HL-60/S4 treated with phorbol 12-myristate 13-acetate at 8.2 ng/mL for 4 days and 3 days (cell line): ENCODE measurements at regions not wholly inside any gene's neighbourhood (a gene's known extent, or its start where the extent isn't known, plus 50 kb on each side); places are given as distances from the start of the nearest gene placed in this dataset.

Source experiments
- in situ Hi-C: fragments of 300-500 bp; cut with MboI; formaldehyde crosslinking; loops from 2 replicates; pipeline ENCODE4 v1.15.0; 2022; ENCODE audit warnings: low sequenced_read_pairs

GRCh38 chr11:87384078-87384729, 346.5 kb downstream of the TMEM135 start:
- in situ Hi-C loops, result no loop called here

DNA sequence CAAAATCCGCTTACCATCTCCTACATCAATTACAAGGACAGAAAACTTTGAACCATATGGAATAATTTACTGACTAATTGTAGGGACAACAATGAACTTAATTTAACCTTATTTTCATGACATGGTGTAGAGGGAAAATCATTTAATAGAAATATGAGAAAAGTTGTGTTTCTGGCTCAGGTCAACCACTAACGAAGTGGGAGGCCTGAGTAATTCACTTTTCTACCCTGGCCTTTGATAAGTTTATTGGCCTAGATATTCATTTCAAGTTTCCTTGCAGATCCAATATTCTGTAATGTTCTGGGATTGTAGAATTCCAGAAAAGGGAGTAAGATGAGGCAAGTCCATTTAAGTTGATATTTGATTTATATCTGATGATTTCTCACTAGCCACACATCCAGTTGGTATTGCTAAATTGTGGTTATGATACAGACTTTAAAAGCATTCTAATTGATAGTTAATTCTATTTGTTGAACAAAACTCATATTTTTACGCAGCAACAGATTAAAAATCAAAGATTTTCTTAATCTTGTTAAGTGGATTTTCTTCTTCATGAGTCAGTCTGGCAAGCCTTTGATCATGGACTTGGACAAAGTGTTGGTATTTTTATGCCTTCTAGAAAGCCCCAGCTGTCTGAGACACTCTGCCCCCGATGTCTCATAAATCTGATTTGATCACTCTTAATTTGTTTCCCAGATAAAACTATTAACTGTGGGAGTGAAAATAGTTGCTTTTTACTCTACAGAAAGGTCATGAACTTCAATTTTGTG, 336.5 kb downstream of the TMEM135 start:
- in situ Hi-C loops, result no loop called here
